GM19438 (cell line): ENCODE measurements at regions not wholly inside any gene's neighbourhood (a gene's known extent, or its start where the extent isn't known, plus 50 kb on each side); places are given as distances from the start of the nearest gene placed in this dataset.

Source experiments
- ATAC-seq: cut with Tn5 transposase; IDR thresholded peaks from one replicate; pipeline ENCODE4 v1.9.1; 2021; ENCODE audit warnings: low read depth; ENCODE audit not compliant: unreplicated experiment

DNA sequence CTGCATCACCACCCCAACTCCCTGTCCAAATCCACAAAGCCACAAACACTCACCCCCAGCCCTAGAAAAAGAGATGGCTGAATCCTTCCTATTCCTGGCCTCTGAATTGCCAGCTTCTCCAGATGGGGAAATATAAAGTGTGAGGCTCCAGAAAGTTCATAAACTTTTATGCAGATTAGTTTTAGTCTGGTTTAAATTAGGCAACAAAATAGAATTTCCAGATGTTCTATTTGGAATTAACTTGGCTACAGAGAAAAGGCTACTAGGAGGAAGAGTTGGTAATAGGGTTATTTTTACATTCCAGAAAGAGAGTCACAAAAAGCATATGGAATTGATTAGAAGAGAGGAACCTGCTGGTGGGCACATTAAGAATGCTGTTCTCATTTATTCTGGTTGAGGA is 56.0 kb downstream of the EN1 start:
- ATAC-seq, result no peak

DNA sequence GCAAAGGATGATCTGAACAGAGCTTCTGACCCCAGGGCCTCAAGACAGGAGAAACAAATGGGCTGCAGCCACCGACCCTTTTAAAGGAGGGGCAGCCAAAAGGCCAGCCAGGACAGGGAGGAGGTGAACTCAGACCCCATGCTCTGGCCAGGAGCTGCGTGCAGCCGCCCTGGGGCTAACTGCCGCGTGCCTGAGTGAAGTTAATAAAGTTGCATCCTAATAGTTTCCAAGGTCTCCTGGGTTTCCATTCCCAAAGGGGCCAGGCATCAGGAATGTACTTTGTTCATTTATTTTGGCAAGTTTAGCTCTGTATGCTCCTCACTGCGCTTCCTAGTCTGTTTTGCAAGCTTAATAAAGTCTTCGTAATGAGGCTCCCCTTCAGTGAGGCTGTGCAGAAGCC is 60.7 kb downstream of the EN1 start:
- no peak for ATAC-seq

DNA sequence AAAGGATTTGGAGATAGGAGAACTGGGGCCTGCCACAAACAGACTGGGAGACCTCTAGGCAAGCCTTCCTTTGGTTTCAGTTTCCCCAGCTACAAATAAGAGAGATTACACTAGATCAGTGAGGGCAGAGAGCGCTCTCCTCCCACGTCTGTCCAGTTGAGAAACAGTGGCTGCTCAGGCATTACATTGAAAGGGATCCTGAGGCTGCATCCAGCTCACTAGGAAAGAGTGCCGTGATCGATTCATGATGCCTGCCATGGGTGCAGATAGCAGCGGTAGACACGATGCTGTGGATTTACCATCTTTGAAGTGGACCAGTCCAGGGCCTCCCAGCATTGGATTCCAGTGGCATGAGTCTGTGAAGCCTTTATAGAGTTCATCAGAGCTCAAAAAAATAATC is 62.6 kb downstream of the EN1 start:
- ATAC-seq, result no peak

DNA sequence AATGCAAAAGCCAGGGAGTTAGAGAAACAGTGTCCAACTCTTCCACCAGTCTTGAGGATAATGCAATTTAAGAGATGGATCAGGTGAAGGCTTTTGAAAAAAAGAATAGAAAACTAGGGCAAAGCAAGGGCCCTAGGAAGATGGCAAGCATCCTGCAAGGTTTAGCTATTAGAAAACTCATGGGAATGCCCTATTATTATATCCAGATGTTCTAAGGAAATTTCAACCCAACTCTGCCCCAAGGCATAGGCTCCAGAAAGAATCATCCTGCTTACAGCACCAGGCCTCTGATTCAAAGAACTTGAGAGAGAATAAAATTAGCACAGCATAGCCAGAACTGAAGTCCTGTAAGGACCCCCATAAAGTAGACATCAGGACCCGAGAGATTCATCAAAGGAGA is 68.1 kb downstream of the EN1 start:
- ATAC-seq, result no peak

DNA sequence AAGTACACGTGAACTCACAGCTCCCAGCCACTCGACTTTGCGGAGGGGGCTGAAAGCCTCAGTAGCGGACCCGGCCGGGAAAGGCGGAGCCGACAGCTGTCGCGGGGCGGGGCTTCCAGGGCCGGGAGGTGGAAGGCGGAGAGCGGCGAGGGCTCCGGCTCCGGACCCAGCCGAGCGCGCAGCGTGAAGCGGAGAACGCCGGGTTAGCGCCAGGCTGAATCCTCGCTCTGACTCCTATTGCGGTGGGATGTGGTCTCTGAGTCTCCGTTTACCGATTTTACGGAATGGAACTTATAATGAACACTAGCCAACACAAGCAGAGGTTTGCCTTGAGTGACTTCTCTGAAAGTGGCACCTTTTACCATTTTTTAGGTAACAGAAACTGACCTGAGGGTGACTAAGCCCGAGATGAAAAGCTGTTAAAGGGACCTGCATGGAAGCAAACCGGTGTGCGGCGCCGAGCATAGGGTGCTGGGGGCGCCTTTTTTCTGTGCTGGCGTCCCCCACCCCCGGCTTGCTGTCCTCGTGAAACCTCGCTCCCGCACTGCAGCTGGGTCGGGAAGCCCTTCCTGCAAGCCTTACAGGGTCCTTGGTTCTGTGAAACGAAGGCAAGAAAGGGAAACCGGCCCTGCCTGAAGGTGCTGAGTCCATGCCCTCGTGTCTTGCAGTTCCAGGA is 72.9 kb downstream of the EN1 start:
- ATAC-seq, result no peak

DNA sequence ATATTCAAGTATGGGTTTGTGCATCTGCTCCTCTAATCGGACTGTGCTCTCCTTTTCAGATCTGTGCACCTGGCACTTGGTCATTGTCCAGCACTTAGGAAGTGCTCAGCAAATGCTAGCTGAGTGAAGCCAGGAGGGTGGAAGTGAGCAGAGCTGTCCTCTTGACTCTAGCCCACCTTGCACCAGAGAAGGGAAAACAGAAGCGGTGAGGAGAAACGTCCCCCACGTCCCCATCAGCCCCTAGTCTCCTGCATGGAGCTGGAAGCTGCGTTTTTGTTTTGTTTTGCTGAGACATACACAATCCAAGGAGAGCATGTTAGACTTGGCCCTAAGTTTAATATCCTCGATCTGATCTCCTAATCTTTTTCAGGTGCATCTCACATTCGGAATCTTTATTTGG is 73.6 kb downstream of the EN1 start:
- no peak for ATAC-seq

DNA sequence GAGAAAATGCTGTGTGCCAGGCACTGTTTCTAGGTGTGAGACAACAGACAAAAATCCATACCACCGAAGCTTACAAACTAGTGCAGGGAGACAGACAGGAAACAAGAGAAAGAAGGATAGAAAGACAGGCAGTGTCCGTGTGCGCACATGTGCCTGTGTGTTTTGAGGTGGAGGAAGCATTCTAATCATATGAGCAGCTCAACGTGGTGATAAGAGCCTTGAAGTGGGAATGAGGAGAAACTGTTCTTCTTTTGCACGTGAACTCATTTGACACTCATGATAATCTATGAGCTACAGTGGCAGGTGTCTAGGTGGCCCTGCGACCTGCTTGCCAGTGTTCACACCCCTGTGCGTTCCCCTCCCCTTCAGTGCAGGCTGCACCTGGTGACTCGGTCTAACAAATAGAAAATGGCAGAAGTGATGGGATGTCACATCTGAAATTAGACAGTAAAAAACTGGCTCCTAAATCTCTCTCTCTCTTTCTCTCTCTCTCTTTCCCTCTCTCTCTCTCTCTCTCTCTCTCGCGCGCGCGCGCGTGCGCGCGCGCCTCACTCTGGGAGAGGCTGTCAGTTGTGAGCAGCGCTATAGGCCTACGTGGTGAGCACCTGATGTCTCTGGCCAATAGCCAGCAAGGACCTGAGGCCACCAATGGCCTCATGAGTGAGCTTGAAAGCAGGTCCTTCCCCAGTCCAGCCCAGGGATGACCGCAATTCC is 74.8 kb downstream of the EN1 start:
- ATAC-seq, result no peak

DNA sequence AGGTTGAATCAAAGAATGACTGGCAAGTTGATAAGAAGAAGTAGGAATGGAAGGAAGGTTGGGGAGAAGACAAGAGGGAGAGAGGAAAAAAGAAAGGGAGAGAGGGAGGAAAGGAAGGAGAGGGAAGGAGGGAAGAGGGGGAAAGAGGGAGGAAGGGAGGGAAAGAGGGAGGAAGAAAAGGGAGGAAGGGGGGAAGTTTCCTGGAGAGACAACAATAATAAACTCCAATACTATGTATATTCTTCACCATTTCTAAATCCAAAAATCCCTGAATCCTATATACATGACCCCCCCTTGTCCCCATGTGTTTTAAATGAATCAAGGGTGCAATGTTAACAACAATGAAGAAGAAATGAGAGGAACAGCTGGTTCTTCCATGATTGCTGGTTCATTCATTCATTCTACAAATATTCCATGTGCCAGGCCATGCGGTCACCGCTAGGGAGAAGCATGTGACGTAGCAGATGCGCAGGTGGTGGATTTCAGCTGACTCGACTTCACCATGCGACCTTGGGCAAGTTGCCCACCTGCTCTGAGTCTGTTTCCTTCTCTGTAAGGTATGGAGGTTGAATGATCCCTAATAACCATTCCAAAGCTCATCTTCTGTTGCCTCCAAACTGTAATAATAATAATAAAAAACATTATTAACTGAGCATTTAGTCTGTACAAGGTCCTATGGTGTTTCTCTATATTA is 77.6 kb downstream of the EN1 start:
- ATAC-seq, result no peak

DNA sequence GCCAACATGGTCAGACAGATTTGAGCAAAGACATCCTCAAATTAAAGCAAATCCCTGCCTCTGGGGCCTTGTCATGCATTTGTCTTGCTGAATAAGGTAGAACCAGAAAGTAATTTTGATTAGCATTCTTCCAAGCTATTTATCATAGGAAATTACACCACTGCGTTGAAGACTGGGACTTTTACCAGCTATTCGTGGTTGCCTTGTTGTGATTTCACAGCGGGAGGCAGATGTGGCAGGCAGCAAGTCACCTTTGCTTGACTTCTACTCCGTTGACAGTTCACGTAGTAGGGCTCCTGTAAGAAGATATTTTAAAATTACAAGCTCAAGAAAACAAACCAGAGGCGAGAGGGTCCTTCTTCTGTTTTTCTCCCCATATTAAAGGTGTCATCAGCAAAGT is 80.6 kb downstream of the EN1 start:
- ATAC-seq, result no peak

DNA sequence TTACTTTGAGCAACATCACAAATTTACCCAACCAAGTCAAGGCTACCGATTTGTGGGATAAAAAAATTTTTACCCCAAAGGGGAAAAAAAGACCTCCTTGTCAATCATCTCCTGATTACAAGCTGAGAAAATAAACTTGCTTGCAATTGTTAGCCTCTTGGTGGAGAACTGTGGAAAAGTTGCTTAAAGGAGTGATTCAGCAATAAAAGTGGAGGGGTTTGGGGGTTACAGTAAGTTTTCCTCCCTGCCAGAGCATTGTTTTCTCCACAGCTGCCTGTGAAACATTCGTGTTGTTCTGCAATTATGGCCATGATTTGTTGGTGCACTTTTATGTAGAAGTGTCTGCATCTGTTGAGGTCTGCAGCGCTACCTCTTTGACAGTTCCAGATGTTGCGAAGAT is 82.6 kb downstream of the EN1 start:
- no peak for ATAC-seq

DNA sequence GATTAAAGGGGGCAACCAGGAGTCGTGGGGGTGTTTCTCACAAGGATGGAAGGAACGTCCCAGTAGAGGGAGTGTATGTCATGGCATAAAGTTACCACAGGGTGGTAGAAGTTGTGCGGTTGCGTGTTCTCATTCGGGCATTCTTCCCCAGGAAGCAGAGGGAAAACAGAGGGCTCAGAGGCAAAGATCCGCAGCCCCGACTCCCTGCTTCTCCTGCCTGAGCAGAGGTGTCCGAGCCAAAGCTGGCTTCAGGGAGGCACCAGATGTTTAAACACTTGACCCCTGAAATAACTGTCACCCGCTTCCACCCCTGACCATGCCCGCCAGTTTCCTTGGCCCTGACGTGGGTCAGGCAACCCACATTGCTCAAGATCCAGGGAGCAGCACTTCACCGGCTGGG is 83.7 kb downstream of the EN1 start:
- no peak for ATAC-seq

DNA sequence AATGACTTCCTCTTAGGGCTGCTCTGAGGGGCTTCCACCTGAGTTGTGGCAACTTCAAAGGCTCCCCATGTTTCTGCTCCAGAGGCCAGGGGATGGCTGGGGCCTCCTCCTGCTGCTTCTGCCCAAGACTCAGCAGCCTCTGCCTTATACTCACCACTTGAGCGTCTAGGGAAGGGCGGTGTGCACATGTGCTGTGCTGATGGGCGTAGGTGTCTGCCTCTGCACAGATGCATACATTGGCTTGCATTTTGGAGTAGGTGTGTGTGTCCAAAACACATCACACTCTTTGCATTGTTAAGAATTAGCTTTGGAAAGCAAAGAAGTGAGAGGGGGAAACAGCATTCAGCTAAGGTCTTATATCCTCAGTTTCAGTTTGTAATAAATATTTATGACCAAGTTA is 85.2 kb downstream of the EN1 start:
- ATAC-seq, result no peak

DNA sequence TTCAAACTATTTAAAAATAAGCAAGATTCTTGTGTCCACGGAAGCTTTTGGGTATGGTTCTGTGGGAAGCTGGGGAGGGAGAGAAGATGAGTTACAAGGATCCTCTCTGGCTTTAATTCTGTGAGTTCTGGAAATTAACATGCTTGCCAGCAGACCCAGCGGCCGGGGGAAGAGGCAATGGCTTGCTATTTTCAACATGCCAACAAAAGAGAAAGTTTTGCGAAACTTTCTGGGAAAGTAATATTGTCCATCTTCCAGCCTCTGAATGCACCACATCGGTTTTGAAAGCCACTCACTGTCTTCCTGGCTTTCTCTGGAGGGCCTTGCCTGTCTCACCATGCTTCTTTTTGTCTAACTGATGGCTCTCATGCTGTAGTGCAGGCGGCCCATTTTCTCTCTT is 85.7 kb downstream of the EN1 start:
- no peak for ATAC-seq

DNA sequence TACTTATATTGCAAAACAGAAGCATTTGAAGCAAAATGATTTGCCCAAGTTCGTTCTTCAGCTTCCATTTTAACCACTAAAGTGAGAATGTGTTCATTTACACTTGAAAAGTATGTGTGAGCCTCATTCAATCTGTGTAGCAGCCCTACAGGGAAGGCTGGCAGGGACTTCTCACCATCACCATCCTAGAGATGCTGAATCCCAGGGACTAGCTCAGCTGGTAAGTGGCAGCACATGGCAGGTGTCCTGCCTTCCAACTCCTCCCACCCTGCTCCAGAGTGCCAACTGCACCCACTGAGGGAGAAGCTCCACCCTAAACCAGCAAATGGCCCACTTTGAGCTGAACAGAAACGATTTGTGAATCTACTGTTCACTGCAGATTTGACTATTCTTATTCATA is 91.5 kb downstream of the EN1 start:
- no peak for ATAC-seq

DNA sequence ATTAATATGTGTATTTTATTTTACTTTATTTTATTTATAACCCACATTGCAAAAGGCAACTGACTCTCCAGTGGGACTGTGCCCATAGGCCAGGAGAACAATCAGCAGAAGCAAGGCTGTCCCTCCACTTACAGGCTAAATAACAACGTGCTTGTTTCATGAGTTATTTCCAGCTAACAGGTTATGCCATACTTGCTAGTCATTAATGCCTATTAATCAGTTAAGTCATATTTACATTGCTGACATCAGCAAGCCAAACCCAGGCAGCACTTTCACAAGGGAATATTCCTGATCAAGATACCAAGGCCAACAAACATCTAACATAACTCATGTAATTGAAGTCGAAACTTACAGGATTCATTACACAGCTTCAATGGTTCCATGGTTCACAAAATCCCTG is 92.1 kb downstream of the EN1 start:
- no peak for ATAC-seq

DNA sequence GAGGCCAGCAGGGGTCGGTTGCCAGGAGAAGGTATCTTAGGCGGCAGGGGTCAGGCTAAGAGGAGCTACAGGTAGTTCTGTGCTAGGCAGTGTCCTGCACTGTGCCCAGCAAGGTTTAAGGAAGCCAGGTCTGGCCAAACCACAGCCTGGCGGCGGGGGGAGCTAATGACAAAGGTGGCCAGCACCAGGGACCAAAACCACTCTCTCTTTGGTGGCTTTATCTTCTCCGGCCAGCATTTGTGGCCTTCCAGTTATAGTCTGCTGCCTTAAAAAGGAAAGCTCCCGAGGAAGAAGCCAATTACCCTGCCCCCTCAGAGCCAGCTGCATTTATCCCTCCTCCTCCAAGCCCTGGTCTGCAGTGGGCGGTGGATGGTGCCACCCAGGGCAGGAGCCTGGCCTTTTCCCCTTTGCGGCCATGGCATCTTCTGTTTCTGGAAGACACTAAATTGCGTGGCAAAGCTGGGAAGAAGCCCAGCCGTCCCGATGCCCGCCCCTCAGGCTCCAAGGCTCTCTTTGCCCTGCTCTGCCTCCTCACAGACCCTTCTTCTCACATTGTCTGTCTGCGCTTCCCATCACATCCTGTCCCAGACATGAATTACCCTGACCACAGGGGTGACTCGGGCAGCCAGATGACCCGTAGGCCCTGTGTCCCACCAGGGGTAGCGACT is 94.6 kb downstream of the EN1 start:
- ATAC-seq, result no peak

DNA sequence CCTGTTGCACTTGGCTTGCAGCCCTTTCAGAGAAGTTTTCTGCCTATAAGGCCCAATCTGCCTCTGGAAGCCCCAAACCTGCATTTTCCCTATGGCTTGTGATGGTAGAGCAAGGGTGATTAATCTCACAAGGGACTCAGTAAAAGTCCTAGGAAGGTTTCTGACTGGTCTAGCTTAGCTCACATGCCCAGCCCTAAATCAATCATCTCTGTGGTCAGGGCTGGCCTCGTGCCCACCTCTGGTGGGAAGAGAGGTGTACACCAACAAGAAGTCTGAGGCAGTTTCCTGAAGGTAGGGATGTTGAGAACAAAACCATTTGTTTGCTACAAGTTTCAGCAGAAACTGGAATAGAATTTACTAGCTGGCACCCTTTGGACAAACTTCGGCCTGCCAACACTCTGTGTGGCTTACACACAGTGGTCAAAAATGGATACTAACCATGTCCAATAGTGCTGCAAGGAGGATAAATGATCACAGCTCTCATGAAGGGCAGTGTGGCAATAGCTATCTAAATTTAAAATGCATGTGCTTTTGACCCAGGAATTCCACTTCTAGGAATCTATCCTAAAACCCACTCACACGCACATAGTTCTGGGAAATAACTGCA is 96.4 kb downstream of the EN1 start:
- no peak for ATAC-seq

DNA sequence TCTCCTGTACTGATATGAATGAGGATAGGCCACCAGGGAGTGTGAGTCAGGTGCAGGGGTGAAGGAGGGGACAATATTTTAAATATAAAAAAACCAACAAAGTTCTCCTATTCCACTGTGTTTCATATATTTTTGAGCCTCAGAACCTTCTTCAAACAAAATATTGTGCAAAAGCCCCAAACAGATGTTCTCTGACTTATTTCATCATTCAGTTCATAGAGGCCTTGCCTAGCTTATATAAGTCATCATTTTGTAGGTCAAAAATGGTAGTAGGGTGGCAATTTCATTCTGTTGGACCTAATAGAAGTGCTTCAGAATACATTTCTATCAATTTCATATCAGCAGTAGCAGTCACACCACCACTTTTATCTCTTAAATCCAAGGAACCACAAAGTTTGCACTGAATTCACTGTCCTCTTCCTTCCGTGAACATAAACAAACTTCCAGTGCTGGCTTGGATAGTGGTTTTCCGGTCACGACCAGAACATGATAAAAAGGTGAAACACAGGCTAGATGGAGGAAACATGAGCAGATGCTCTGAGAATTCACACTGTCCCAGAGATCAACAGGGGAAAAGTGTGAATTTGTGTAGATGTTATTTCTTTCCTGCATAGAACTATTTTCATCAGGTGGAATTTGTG is 99.1 kb downstream of the EN1 start:
- no peak for ATAC-seq

DNA sequence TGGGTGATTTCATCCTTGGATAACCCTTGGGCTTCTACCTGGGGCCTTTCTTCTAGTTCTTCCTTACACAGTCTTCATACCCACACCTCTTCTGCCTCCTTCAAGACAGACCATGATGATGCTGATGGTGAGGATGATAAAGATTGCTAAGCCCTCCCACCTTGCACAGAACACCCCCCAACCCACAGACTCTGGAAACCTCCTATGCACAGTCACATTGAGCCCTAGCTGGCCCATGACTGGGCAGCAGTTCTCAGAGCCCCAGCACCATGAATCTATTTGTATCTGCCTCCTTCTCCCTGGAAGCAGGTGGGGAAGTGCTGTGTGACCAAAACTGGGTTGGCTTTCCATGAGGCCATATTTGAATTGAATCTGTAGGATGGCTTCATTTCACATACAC is 99.8 kb downstream of the EN1 start:
- no peak for ATAC-seq

DNA sequence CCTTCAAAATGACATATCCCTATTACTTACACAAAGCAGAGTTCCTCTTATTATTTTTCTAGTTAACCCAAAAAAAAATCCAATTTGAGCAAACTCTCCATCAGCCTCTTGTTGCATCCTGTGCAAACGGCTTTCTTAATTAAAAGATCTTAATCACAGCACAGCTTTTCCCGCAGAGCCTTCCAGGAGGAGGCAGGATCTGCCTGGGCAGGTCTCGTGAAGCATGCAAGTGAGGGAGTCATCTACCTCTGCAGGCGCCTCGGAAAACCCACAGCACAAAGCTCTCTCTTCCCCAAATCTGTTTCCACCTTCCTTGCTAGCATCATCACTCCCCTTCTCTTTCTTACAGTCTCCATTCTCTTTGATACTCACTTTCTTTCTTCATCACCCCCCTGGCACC is 100.4 kb downstream of the EN1 start:
- no peak for ATAC-seq
